ENCODE measurements at regions not wholly inside any gene's neighbourhood (a gene's known extent, or its start where the extent isn't known, plus 50 kb on each side); places are given as distances from the start of the nearest gene placed in this dataset.

DNA sequence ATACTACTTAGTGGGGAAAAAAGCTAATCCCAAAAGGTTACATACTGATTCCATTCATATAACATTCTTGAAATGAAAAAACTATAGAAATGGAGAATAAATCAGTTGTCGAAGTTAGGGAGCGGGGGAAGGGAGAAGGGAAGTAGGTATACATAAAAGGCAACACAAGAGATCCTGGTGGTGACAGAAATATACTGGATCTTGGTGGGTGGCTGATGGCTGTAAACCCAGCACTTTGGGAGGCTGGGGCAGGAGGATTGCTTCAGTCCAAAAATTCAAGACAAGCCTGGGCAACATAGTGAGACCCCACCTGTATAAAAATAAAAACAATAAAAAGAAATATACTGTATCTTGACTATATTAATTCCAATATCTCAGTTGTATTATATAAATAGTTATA is 105.7 kb upstream of the LGSN start:
- DNase-seq: no peak
- Mint-ChIP-seq H3K4me1 (no peaks in the 10 kb centered on the region), H3K27me3 (no peaks in the 10 kb centered on the region), H3K4me3 (no peak overlapping the region), H3K9me3 (ENCODE audit: low read depth) (no peaks in the 10 kb centered on the region), H3K27ac (no peak overlapping the region), H3K36me3 (no peaks in the 10 kb centered on the region)
- no peak for ATAC-seq
- CTCF ChIA-PET: no interaction called here

- DNase-seq: no peak
- Mint-ChIP-seq H3K36me3 (no peaks in the 10 kb centered on the region), H3K4me3 (no peak overlapping the region), H3K4me1 (no peaks in the 10 kb centered on the region), H3K27ac (no peak overlapping the region), H3K9me3 (ENCODE audit: low read depth) (no peaks in the 10 kb centered on the region), H3K27me3 (no peaks in the 10 kb centered on the region)
- ATAC-seq: no peak
- CTCF ChIA-PET: no interaction called here
These were observed 107.1 kb upstream of the LGSN start for GRCh38 chr6:63426844-63427243.

DNA sequence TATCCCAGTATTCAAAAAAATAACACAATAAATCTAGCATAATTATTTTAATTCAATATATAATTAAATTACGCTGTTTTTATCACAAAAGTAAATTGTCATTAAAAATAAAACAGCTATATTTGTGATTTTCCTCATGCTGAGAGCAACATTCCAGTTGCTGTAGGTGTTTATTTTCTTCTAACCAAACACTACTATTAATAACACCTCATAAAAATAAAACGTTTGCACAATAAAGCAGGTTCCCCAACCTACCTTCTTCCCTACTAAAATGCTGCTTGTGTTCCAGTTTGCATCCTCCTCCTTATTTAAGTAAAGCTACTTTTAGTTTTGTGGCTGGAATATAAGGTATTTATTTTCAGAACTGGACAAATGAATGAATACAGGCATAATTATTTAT is 108.2 kb upstream of the LGSN start:
- H3K4me1 Mint-ChIP-seq: no peaks in the 10 kb centered on the region
- no peaks in the 10 kb centered on the region for H3K9me3 Mint-ChIP-seq (ENCODE audit: low read depth)
- CTCF ChIA-PET: no interaction called here
- no peak overlapping the region for H3K4me3 Mint-ChIP-seq
- ATAC-seq (no peak), DNase-seq (no peak)
- H3K27me3 Mint-ChIP-seq: no peaks in the 10 kb centered on the region
- no peaks in the 10 kb centered on the region for H3K36me3 Mint-ChIP-seq
- no peak overlapping the region for H3K27ac Mint-ChIP-seq

DNA sequence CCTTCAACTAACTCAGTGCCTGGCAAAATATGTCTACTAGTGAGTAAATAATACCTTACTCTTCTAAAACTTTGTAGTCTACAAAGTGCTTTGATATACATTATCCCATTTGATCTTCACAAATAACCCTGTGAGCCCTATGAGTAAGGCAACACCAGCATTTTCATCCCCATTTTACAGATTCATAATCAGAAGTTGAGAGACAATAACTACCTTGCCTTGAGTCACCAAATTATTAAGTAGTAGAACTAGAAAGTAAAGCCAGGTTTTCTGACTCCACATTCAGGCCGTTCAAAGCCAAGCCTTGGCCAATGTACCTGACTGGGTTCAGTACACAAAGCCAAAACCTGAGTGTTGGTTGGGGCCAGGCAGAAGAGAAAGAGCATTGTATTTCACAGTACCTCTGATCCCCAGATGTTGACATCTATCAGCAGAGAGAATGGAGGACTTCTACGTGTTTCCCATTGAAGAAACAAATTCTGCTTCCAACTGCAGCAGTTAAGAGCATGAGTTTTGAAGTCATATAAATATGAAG is 111.3 kb upstream of the LGSN start:
- DNase-seq: no peak
- Mint-ChIP-seq H3K27ac (no peak overlapping the region), H3K27me3 (peaks cover 2% of the 10 kb centered on the region), H3K9me3 (ENCODE audit: low read depth) (no peaks in the 10 kb centered on the region), H3K4me3 (no peak overlapping the region), H3K36me3 (no peaks in the 10 kb centered on the region), H3K4me1 (no peaks in the 10 kb centered on the region)
- no peak for ATAC-seq
- CTCF ChIA-PET: no interaction called here

- H3K4me3 Mint-ChIP-seq: no peak overlapping the region
- no peaks in the 10 kb centered on the region for H3K4me1 Mint-ChIP-seq
- peaks cover 2% of the 10 kb centered on the region for H3K9me3 Mint-ChIP-seq (ENCODE audit: low read depth)
- DNase-seq: no peak
- ATAC-seq: no peak
- no peak overlapping the region for H3K27ac Mint-ChIP-seq
- H3K36me3 Mint-ChIP-seq: no peaks in the 10 kb centered on the region
- CTCF ChIA-PET: no interaction called here
- H3K27me3 Mint-ChIP-seq: peaks cover 2% of the 10 kb centered on the region
These were observed 115.2 kb upstream of the LGSN start for GRCh38 chr6:63434943-63435342.

- H3K36me3 Mint-ChIP-seq: no peaks in the 10 kb centered on the region
- H3K27me3 Mint-ChIP-seq: peaks cover 2% of the 10 kb centered on the region
- CTCF ChIA-PET: no interaction called here
- H3K9me3 Mint-ChIP-seq (ENCODE audit: low read depth): peaks cover 2% of the 10 kb centered on the region
- no peak overlapping the region for H3K27ac Mint-ChIP-seq
- no peak for DNase-seq
- no peak overlapping the region for H3K4me3 Mint-ChIP-seq
- H3K4me1 Mint-ChIP-seq: no peaks in the 10 kb centered on the region
- ATAC-seq: no peak
These were observed 116.6 kb upstream of the LGSN start for GRCh38 chr6:63436356-63436755.

DNA sequence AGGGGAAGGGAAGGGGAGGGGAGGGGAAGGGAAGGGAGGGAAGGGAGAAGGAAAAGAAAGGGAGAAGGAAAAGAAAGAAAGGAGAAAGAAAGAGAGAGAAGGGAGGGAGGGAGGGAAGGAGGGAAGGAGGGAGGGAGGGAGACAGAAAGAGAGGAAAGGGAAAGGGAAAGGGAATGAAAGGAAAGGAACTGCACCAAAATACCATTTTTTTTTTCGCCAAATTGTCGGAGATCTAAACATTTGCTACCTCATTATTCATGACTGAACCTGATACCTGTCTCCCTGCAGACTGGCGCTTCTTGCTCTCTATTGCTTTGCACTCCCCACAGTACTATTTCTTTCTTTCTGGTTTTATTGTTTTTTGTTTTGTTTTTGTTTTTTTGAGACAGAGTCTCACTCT is 117.3 kb upstream of the LGSN start:
- peaks cover 2% of the 10 kb centered on the region for H3K27me3 Mint-ChIP-seq
- no peaks in the 10 kb centered on the region for H3K36me3 Mint-ChIP-seq
- DNase-seq (no peak), ATAC-seq (no peak)
- H3K4me1 Mint-ChIP-seq: no peaks in the 10 kb centered on the region
- CTCF ChIA-PET: no interaction called here
- H3K4me3 Mint-ChIP-seq: no peak overlapping the region
- no peak overlapping the region for H3K27ac Mint-ChIP-seq
- peaks cover 2% of the 10 kb centered on the region for H3K9me3 Mint-ChIP-seq (ENCODE audit: low read depth)

DNA sequence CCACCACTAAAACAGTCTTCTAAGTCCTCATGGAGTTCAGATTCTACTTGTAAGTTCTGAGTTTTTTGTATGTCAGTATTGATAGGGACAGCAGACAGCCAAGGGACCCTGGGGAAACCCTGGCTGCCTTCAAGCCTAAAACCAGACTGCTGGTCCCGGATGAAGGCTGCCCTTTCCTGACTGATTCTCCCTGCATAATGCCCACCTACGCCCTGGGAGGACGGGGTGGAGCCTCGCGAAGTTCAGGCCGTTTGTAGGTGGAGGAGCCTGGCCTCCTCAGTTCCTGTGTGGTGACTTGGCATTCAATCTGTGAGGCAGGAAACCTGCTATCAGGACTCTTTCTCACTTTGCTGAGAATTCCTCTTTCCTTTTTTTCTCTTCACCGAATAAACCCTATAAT is 120.3 kb upstream of the LGSN start:
- H3K36me3 Mint-ChIP-seq: no peaks in the 10 kb centered on the region
- H3K4me1 Mint-ChIP-seq: no peaks in the 10 kb centered on the region
- ATAC-seq: no peak
- CTCF ChIA-PET: no interaction called here
- peaks cover 2% of the 10 kb centered on the region for H3K9me3 Mint-ChIP-seq (ENCODE audit: low read depth)
- H3K27ac Mint-ChIP-seq: no peak overlapping the region
- peak overlapping the region; percentile 4 for H3K4me3 Mint-ChIP-seq
- DNase-seq: no peak
- H3K27me3 Mint-ChIP-seq: no peaks in the 10 kb centered on the region

GRCh38 chr6:63440594-63440993 is 120.8 kb upstream of the LGSN start:
- H3K27me3 Mint-ChIP-seq: no peaks in the 10 kb centered on the region
- no peak for ATAC-seq
- no peaks in the 10 kb centered on the region for H3K36me3 Mint-ChIP-seq
- CTCF ChIA-PET: no interaction called here
- H3K4me3 Mint-ChIP-seq: peak overlapping the region; percentile 4
- H3K9me3 Mint-ChIP-seq (ENCODE audit: low read depth): peaks cover 2% of the 10 kb centered on the region
- no peak for DNase-seq
- no peak overlapping the region for H3K27ac Mint-ChIP-seq
- no peaks in the 10 kb centered on the region for H3K4me1 Mint-ChIP-seq

- H3K9me3 Mint-ChIP-seq (ENCODE audit: low read depth): peaks cover 2% of the 10 kb centered on the region
- H3K27ac Mint-ChIP-seq: peak overlapping the region; percentile 23
- H3K4me3 Mint-ChIP-seq: peak overlapping the region; percentile 42
- no peaks in the 10 kb centered on the region for H3K4me1 Mint-ChIP-seq
- H3K27me3 Mint-ChIP-seq: no peaks in the 10 kb centered on the region
- CTCF ChIA-PET: no interaction called here
- ATAC-seq (no peak), DNase-seq (peak; percentile 41)
- no peaks in the 10 kb centered on the region for H3K36me3 Mint-ChIP-seq
These were observed 121.6 kb upstream of the LGSN start for GRCh38 chr6:63441266-63441956.

- H3K27me3 Mint-ChIP-seq: no peaks in the 10 kb centered on the region
- no peak for DNase-seq
- H3K4me3 Mint-ChIP-seq: no peak overlapping the region
- H3K4me1 Mint-ChIP-seq: no peaks in the 10 kb centered on the region
- H3K9me3 Mint-ChIP-seq (ENCODE audit: low read depth): peaks cover 2% of the 10 kb centered on the region
- no peaks in the 10 kb centered on the region for H3K36me3 Mint-ChIP-seq
- CTCF ChIA-PET: no interaction called here
- no peak overlapping the region for H3K27ac Mint-ChIP-seq
- ATAC-seq: no peak
These were observed 123.1 kb upstream of the LGSN start for GRCh38 chr6:63442870-63443269.

GRCh38 chr6:63444768-63445167 is 125.0 kb upstream of the LGSN start:
- no peaks in the 10 kb centered on the region for H3K27me3 Mint-ChIP-seq
- no peaks in the 10 kb centered on the region for H3K4me1 Mint-ChIP-seq
- CTCF ChIA-PET: no interaction called here
- H3K27ac Mint-ChIP-seq: no peak overlapping the region
- ATAC-seq (no peak), DNase-seq (no peak)
- H3K9me3 Mint-ChIP-seq (ENCODE audit: low read depth): no peaks in the 10 kb centered on the region
- H3K4me3 Mint-ChIP-seq: no peak overlapping the region
- H3K36me3 Mint-ChIP-seq: no peaks in the 10 kb centered on the region

- Mint-ChIP-seq H3K4me3 (no peak overlapping the region), H3K27me3 (no peaks in the 10 kb centered on the region), H3K36me3 (no peaks in the 10 kb centered on the region), H3K27ac (no peak overlapping the region), H3K4me1 (no peaks in the 10 kb centered on the region), H3K9me3 (ENCODE audit: low read depth) (no peaks in the 10 kb centered on the region)
- no peak for ATAC-seq
- no peak for DNase-seq
- CTCF ChIA-PET: no interaction called here
These were observed 125.9 kb upstream of the LOC128125822 start for GRCh38 chr6:63446405-63446804.

GRCh38 chr6:63447134-63447533 is 125.1 kb upstream of the LOC128125822 start:
- H3K27me3 Mint-ChIP-seq: no peaks in the 10 kb centered on the region
- H3K4me3 Mint-ChIP-seq: no peak overlapping the region
- CTCF ChIA-PET: no interaction called here
- H3K4me1 Mint-ChIP-seq: no peaks in the 10 kb centered on the region
- no peaks in the 10 kb centered on the region for H3K9me3 Mint-ChIP-seq (ENCODE audit: low read depth)
- no peak for ATAC-seq
- no peaks in the 10 kb centered on the region for H3K36me3 Mint-ChIP-seq
- DNase-seq: no peak
- no peak overlapping the region for H3K27ac Mint-ChIP-seq

DNA sequence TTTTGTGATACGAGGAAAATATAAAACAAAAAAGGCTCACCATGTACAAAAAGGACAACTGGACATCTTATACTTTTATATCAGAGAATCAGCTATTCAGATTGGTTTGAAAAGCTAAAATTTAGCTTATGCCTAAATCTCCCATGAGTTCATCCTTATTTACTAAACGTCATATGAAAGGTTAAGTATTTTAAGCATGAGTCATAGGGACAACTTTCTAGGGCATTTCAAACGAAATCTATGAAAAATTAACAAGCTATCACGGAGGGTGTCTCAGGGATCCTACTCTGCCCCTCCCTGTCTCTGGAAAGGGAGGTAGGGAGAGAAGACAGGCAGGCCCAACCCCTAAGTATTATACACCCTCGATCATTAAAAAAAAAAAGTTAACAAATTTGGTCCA is 124.1 kb upstream of the LOC128125822 start:
- CTCF ChIA-PET: no interaction called here
- no peak overlapping the region for H3K27ac Mint-ChIP-seq
- H3K36me3 Mint-ChIP-seq: no peaks in the 10 kb centered on the region
- H3K4me3 Mint-ChIP-seq: no peak overlapping the region
- no peaks in the 10 kb centered on the region for H3K27me3 Mint-ChIP-seq
- DNase-seq (no peak), ATAC-seq (no peak)
- H3K9me3 Mint-ChIP-seq (ENCODE audit: low read depth): no peaks in the 10 kb centered on the region
- H3K4me1 Mint-ChIP-seq: no peaks in the 10 kb centered on the region

All from activated CD8-positive, alpha-beta memory T cell treated with anti-CD3 and anti-CD28 coated beads, Interleukin-2, amount 10 ng/mL, durations not matched to agents 7 days and 5 days (primary cell).